GM10266 (cell line): ENCODE measurements at regions not wholly inside any gene's neighbourhood (a gene's known extent, or its start where the extent isn't known, plus 50 kb on each side); places are given as distances from the start of the nearest gene placed in this dataset.

ENCODE experiments used
- DNase-seq: peaks from one replicate; pipeline ENCODE4 v3.0.0; 2012; ENCODE audit errors: extremely low spot score
- CTCF ChIP-seq: IDR thresholded peaks from 2 replicates; pipeline ENCODE4 v1.5.1; 2012; ENCODE audit warnings: mild to moderate bottlenecking, low read depth; ENCODE audit not compliant: control insufficient read depth, insufficient read depth; ENCODE audit errors: missing control alignments

- no peak for DNase-seq
- TF ChIP-seq CTCF, result no peak
These were observed 440.4 kb upstream of the SALL1 start for GRCh38 chr16:51591480-51591879.

DNA sequence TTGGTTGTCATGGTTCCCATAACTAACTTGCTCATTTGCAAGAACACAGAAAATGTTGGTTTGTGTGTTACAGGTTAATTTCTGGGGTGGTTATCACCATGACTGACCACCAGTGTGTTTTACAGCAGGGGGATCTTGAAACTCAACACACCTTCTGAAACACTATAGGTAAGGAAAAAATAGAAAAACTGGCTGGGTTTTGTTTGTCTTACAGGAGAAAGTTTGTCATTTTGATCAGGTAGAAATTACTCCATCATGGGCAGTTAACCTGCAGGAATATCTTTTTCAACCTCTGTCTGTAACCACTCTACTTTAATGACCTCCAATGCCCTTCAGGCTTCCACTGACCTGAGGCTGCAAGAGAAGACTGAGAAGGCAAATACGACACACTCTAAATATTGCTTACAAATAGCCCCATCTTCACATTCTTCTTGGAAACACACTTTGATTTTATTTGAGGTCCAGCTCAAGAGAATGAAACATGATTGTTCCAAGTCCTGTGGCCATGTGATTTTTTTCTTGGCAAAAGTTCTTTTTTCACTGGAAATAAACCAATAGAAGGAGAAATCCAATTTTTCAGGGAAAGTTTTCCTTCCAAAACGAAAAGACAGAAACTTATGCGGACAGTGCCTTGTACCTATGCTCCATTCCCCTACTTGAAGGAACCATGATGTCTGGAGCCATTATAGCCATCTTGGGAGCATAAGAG lies 428.7 kb upstream of the SALL1 start:
- no peak for TF ChIP-seq CTCF

GRCh38 chr16:51577621-51578303 lies 426.7 kb upstream of the SALL1 start:
- DNase-seq, result no peak

More for the DNA sequence above, 428.7 kb upstream of the SALL1 start:
- DNase-seq, result no peak

GRCh38 chr16:51576498-51577195 lies 425.6 kb upstream of the SALL1 start:
- no peak for TF ChIP-seq CTCF
- DNase-seq, result no peak

More at GRCh38 chr16:51577621-51578303, 426.7 kb upstream of the SALL1 start:
- TF ChIP-seq CTCF, result no peak

GRCh38 chr16:51573191-51573590 lies 422.1 kb upstream of the SALL1 start:
- TF ChIP-seq CTCF, result no peak
- no peak for DNase-seq

DNA sequence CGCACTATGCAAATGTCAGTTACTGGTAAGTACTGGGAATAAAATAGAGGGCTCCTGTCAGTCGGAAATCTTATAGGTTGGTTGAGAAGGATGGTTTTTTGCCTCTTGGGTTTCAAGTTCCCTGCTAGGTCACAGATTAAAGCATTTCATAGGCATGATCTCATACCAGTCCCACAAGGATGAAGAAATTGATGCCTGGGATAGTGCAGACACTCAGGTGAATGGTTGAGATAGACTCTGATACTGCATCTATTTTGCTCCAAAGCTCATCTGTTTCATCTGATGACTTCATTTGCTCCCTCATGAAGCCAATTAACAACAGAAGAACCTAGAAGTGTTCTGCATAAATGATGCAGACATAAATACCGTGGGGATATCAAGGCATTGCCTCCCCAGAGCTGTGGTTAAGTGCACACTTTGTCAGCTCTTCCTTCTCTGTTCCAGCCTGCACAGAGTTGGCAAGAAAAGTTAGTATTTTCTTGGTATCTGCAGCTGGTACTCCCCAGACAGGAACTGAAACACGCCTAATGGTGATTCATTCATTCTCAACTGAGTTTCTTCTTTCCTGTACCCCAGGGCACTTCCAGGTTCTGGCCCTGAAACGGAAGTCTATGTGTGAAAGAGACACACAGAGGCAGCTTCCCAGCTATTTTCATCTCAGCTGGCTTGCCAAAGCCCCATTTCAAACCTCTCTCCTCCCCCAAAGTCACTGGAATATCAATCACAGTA lies 418.3 kb upstream of the SALL1 start:
- no peak for DNase-seq
- no peak for TF ChIP-seq CTCF
